ENCODE measurements at regions not wholly inside any gene's neighbourhood (a gene's known extent, or its start where the extent isn't known, plus 50 kb on each side); places are given as distances from the start of the nearest gene placed in this dataset.
"Not testable (repeated sequence)": the region's sequence is repeated elsewhere in the genome, so short reads cannot be mapped to it uniquely, and the experiment has no call there.

GRCh38 chr15:20341901-20342600 lies 199.5 kb downstream of the GOLGA6L6 start:
- no peak for TF ChIP-seq CTCF (IDR thresholded peaks at IDR 0.05; ENCODE audit: low read length, missing control alignments)
- no peak overlapping the region for H3K4me3 ChIP-seq (replicated peaks; ENCODE audit: low read depth, low read length)
- DNase-seq (ENCODE audit: low read depth) = peak; percentile 30

- DNase-seq (ENCODE audit: low read depth) = peak; percentile 37
- TF ChIP-seq CTCF (IDR thresholded peaks at IDR 0.05; ENCODE audit: low read length, missing control alignments) = no peak
- no peak overlapping the region for H3K4me3 ChIP-seq (replicated peaks; ENCODE audit: low read depth, low read length)
Measured at GRCh38 chr15:20340931-20341661, 200.5 kb downstream of the GOLGA6L6 start.

- no peak for TF ChIP-seq CTCF (IDR thresholded peaks at IDR 0.05; ENCODE audit: low read length, missing control alignments)
- no peak overlapping the region for H3K4me3 ChIP-seq (replicated peaks; ENCODE audit: low read depth, low read length)
- DNase-seq (ENCODE audit: low read depth) = peak; percentile 26
Measured at GRCh38 chr15:20340331-20340811, 201.2 kb downstream of the GOLGA6L6 start.

- not testable (repeated sequence) for DNase-seq (ENCODE audit: low read depth); H3K4me3 ChIP-seq (replicated peaks; ENCODE audit: low read depth, low read length)
Measured at GRCh38 chr15:20339086-20339791, 202.4 kb downstream of the GOLGA6L6 start.

GRCh38 chr15:20338671-20339070 lies 202.9 kb downstream of the GOLGA6L6 start:
- DNase-seq (ENCODE audit: low read depth); H3K4me3 ChIP-seq (replicated peaks; ENCODE audit: low read depth, low read length): not testable (repeated sequence)

- not testable (repeated sequence) for DNase-seq (ENCODE audit: low read depth); H3K4me3 ChIP-seq (replicated peaks; ENCODE audit: low read depth, low read length)
Measured at GRCh38 chr15:20337238-20337637, 204.4 kb downstream of the GOLGA6L6 start.

GRCh38 chr15:20334451-20334850 lies 207.1 kb downstream of the GOLGA6L6 start:
- DNase-seq (ENCODE audit: low read depth) = not testable (repeated sequence)

GRCh38 chr15:20325751-20326150 lies 215.8 kb downstream of the GOLGA6L6 start:
- not testable (repeated sequence) for H3K4me3 ChIP-seq (replicated peaks; ENCODE audit: low read depth, low read length); DNase-seq (ENCODE audit: low read depth)

More at GRCh38 chr15:20334451-20334850, 207.1 kb downstream of the GOLGA6L6 start:
- not testable (repeated sequence) for H3K4me3 ChIP-seq (replicated peaks; ENCODE audit: low read depth, low read length)

GRCh38 chr15:20317132-20317531 lies 224.5 kb downstream of the GOLGA6L6 start:
- not testable (repeated sequence) for DNase-seq (ENCODE audit: low read depth); H3K4me3 ChIP-seq (replicated peaks; ENCODE audit: low read depth, low read length)

- not testable (repeated sequence) for DNase-seq (ENCODE audit: low read depth); H3K4me3 ChIP-seq (replicated peaks; ENCODE audit: low read depth, low read length)
Measured at GRCh38 chr15:20311014-20311680, 230.5 kb downstream of the GOLGA6L6 start.
